Activated naive CD4-positive, alpha-beta T cell treated with anti-CD3 and anti-CD28 coated beads, Interleukin-2, amount 50 U/mL, for 24 hours (primary cell): ENCODE measurements at regions not wholly inside any gene's neighbourhood (a gene's known extent, or its start where the extent isn't known, plus 50 kb on each side); places are given as distances from the start of the nearest gene placed in this dataset.
A peak's percentile ranks its signal among the peaks of the same experiment; 100 is the strongest.
"Not testable (repeated sequence)": the region's sequence is repeated elsewhere in the genome, so short reads cannot be mapped to it uniquely, and the experiment has no call there.

ENCODE experiments used
- H3K27ac Mint-ChIP-seq: one replicate; pipeline ENCODE4 v1.8.0; 2021; ENCODE audit warnings: mild to moderate bottlenecking, mixed read lengths
- H3K27me3 Mint-ChIP-seq: one replicate; pipeline ENCODE4 v1.8.0; 2021; ENCODE audit warnings: mixed read lengths
- H3K36me3 Mint-ChIP-seq: one replicate; pipeline ENCODE4 v1.8.0; 2021; ENCODE audit warnings: mixed read lengths
- H3K4me1 Mint-ChIP-seq: one replicate; pipeline ENCODE4 v1.8.0; 2021; ENCODE audit warnings: mixed read lengths
- H3K4me3 Mint-ChIP-seq: one replicate; pipeline ENCODE4 v1.8.0; 2021; ENCODE audit warnings: mild to moderate bottlenecking, mixed read lengths
- H3K9me3 Mint-ChIP-seq: one replicate; pipeline ENCODE4 v1.8.0; 2021; ENCODE audit warnings: mixed read lengths

- no peaks in the 10 kb centered on the region for H3K27me3 Mint-ChIP-seq
- H3K36me3 Mint-ChIP-seq: no peaks in the 10 kb centered on the region
- no peak overlapping the region for H3K4me3 Mint-ChIP-seq
- H3K9me3 Mint-ChIP-seq: peaks cover 5% of the 10 kb centered on the region
- peak overlapping the region; percentile 51 for H3K27ac Mint-ChIP-seq
- H3K4me1 Mint-ChIP-seq: peaks cover 83% of the 10 kb centered on the region
Measured at GRCh38 chr3:56928379-56929068, 126.8 kb upstream of the ARHGEF3 start.

GRCh38 chr3:56927855-56928254, 126.1 kb upstream of the ARHGEF3 start:
- no peaks in the 10 kb centered on the region for H3K36me3 Mint-ChIP-seq
- peaks cover 5% of the 10 kb centered on the region for H3K9me3 Mint-ChIP-seq
- H3K4me1 Mint-ChIP-seq: peaks cover 87% of the 10 kb centered on the region
- no peak overlapping the region for H3K4me3 Mint-ChIP-seq
- H3K27me3 Mint-ChIP-seq: no peaks in the 10 kb centered on the region
- H3K27ac Mint-ChIP-seq: peak overlapping the region; percentile 12

GRCh38 chr3:56926947-56927282, 125.2 kb upstream of the ARHGEF3 start:
- no peaks in the 10 kb centered on the region for H3K27me3 Mint-ChIP-seq
- H3K9me3 Mint-ChIP-seq: no peaks in the 10 kb centered on the region
- no peak overlapping the region for H3K4me3 Mint-ChIP-seq
- no peak overlapping the region for H3K27ac Mint-ChIP-seq
- peaks cover 90% of the 10 kb centered on the region for H3K4me1 Mint-ChIP-seq
- H3K36me3 Mint-ChIP-seq: no peaks in the 10 kb centered on the region

- H3K4me1 Mint-ChIP-seq: peaks cover 92% of the 10 kb centered on the region
- H3K27me3 Mint-ChIP-seq: no peaks in the 10 kb centered on the region
- H3K9me3 Mint-ChIP-seq: no peaks in the 10 kb centered on the region
- no peak overlapping the region for H3K27ac Mint-ChIP-seq
- H3K4me3 Mint-ChIP-seq: no peak overlapping the region
- no peaks in the 10 kb centered on the region for H3K36me3 Mint-ChIP-seq
Measured at GRCh38 chr3:56926243-56926946, 124.6 kb upstream of the ARHGEF3 start.

GRCh38 chr3:56924700-56925099, 123.0 kb upstream of the ARHGEF3 start:
- Mint-ChIP-seq H3K27ac (peak overlapping the region; percentile 59), H3K4me1 (peaks cover 87% of the 10 kb centered on the region)
- H3K9me3 Mint-ChIP-seq, H3K4me3 Mint-ChIP-seq, H3K27me3 Mint-ChIP-seq, H3K36me3 Mint-ChIP-seq: not testable (repeated sequence)

GRCh38 chr3:56923526-56924224, 121.9 kb upstream of the ARHGEF3 start:
- Mint-ChIP-seq H3K4me1 (peaks cover 87% of the 10 kb centered on the region), H3K27me3 (no peaks in the 10 kb centered on the region), H3K27ac (peak overlapping the region; percentile 91), H3K9me3 (no peaks in the 10 kb centered on the region), H3K4me3 (peak overlapping the region; percentile 68), H3K36me3 (no peaks in the 10 kb centered on the region)

GRCh38 chr3:56921573-56922453, 120.1 kb upstream of the ARHGEF3 start:
- no peaks in the 10 kb centered on the region for H3K9me3 Mint-ChIP-seq
- H3K27me3 Mint-ChIP-seq: no peaks in the 10 kb centered on the region
- H3K36me3 Mint-ChIP-seq: no peaks in the 10 kb centered on the region
- H3K27ac Mint-ChIP-seq: peak overlapping the region; percentile 90
- H3K4me1 Mint-ChIP-seq: peaks cover 90% of the 10 kb centered on the region
- peak overlapping the region; percentile 83 for H3K4me3 Mint-ChIP-seq

GRCh38 chr3:56919797-56920195, 118.0 kb upstream of the ARHGEF3 start:
- no peaks in the 10 kb centered on the region for H3K9me3 Mint-ChIP-seq
- no peaks in the 10 kb centered on the region for H3K36me3 Mint-ChIP-seq
- H3K27ac Mint-ChIP-seq: peak overlapping the region; percentile 80
- H3K4me3 Mint-ChIP-seq: no peak overlapping the region
- peaks cover 90% of the 10 kb centered on the region for H3K4me1 Mint-ChIP-seq
- H3K27me3 Mint-ChIP-seq: no peaks in the 10 kb centered on the region

- H3K4me3 Mint-ChIP-seq: peak overlapping the region; percentile 65
- peaks cover 90% of the 10 kb centered on the region for H3K4me1 Mint-ChIP-seq
- H3K27me3 Mint-ChIP-seq: no peaks in the 10 kb centered on the region
- no peaks in the 10 kb centered on the region for H3K36me3 Mint-ChIP-seq
- H3K9me3 Mint-ChIP-seq: no peaks in the 10 kb centered on the region
- H3K27ac Mint-ChIP-seq: peak overlapping the region; percentile 91
Measured at GRCh38 chr3:56919137-56919796, 117.5 kb upstream of the ARHGEF3 start.

GRCh38 chr3:56918111-56918568, 116.4 kb upstream of the ARHGEF3 start:
- Mint-ChIP-seq H3K27me3 (no peaks in the 10 kb centered on the region), H3K36me3 (no peaks in the 10 kb centered on the region), H3K4me1 (peaks cover 91% of the 10 kb centered on the region), H3K9me3 (no peaks in the 10 kb centered on the region), H3K4me3 (peak overlapping the region; percentile 97), H3K27ac (peak overlapping the region; percentile 99)

- Mint-ChIP-seq H3K4me3 (peak overlapping the region; percentile 97), H3K27ac (peak overlapping the region; percentile 99), H3K27me3 (no peaks in the 10 kb centered on the region), H3K4me1 (peaks cover 90% of the 10 kb centered on the region), H3K36me3 (no peaks in the 10 kb centered on the region), H3K9me3 (no peaks in the 10 kb centered on the region)
Measured at GRCh38 chr3:56917361-56918110, 115.8 kb upstream of the ARHGEF3 start.

- no peaks in the 10 kb centered on the region for H3K9me3 Mint-ChIP-seq
- H3K4me1 Mint-ChIP-seq: peaks cover 87% of the 10 kb centered on the region
- H3K4me3 Mint-ChIP-seq: peak overlapping the region; percentile 97
- H3K27ac Mint-ChIP-seq: peak overlapping the region; percentile 98
- no peaks in the 10 kb centered on the region for H3K36me3 Mint-ChIP-seq
- H3K27me3 Mint-ChIP-seq: no peaks in the 10 kb centered on the region
Measured at GRCh38 chr3:56916716-56917360, 115.1 kb upstream of the ARHGEF3 start.

- Mint-ChIP-seq H3K4me1 (peaks cover 82% of the 10 kb centered on the region), H3K27me3 (no peaks in the 10 kb centered on the region), H3K9me3 (no peaks in the 10 kb centered on the region), H3K27ac (peak overlapping the region; percentile 98), H3K4me3 (peak overlapping the region; percentile 97), H3K36me3 (no peaks in the 10 kb centered on the region)
Measured at GRCh38 chr3:56915966-56916586, 114.3 kb upstream of the ARHGEF3 start.
